Calu3 (cell line): ENCODE measurements at regions not wholly inside any gene's neighbourhood (a gene's known extent, or its start where the extent isn't known, plus 50 kb on each side); places are given as distances from the start of the nearest gene placed in this dataset.

Experiments used
- BruUV-seq: library from RNA; stranded (reverse); fragments of 400-500 nt; replicated peaks from 2 replicates; lab custom pipeline; 2021; lab: Mats Ljungman, UMichigan
- CTCF ChIA-PET: fragments of 300-600 bp; sonication (Branson Sonifier 250); formaldehyde crosslinking; loops from one replicate; lab custom pipeline; 2022; ENCODE audit warnings: antibody characterized with exemption; lab: Charles Lee
- DNase-seq: peaks from one replicate; pipeline ENCODE4 v3.0.0; 2022
- H3K27ac Mint-ChIP-seq: one replicate; pipeline ENCODE4 v1.8.0; 2022; ENCODE audit warnings: mixed read lengths; ENCODE audit not compliant: unreplicated experiment
- H3K27me3 Mint-ChIP-seq: one replicate; pipeline ENCODE4 v1.8.0; 2022; ENCODE audit warnings: mixed read lengths; ENCODE audit not compliant: unreplicated experiment
- H3K36me3 Mint-ChIP-seq: one replicate; pipeline ENCODE4 v1.8.0; 2022; ENCODE audit warnings: mild to moderate bottlenecking, moderate library complexity, mixed read lengths; ENCODE audit not compliant: insufficient read depth, unreplicated experiment
- H3K4me1 Mint-ChIP-seq: one replicate; pipeline ENCODE4 v1.8.0; 2022; ENCODE audit warnings: mild to moderate bottlenecking, low read depth, mixed read lengths; ENCODE audit not compliant: unreplicated experiment
- H3K4me3 Mint-ChIP-seq: one replicate; pipeline ENCODE4 v1.8.0; 2022; ENCODE audit warnings: mild to moderate bottlenecking, low read depth, moderate library complexity, mixed read lengths; ENCODE audit not compliant: unreplicated experiment
- H3K9me3 Mint-ChIP-seq: one replicate; pipeline ENCODE4 v1.8.0; 2022; ENCODE audit warnings: low read depth, mixed read lengths; ENCODE audit not compliant: unreplicated experiment
- intact Hi-C: fragments of 100-400 bp; cut with micrococcal nuclease; formaldehyde crosslinking; loops from one replicate; pipeline ENCODE4 v1.10.0; 2022; ENCODE audit not compliant: unreplicated experiment
- TF ChIP-seq, protein P1 (sequence below): fragments of 200-600 bp; IDR thresholded peaks from one replicate; pipeline ENCODE4 v1.8.0; 2022; ENCODE audit warnings: antibody characterized with exemption; ENCODE audit not compliant: unreplicated experiment

- DNase-seq: no peak
- CTCF ChIA-PET: interaction anchor here (0.9 kb wide), 1 partner anchor 19 kb away, joined by 4 read pairs; no protein-coding TSS in a partner anchor
- no peak overlapping the region for H3K4me3 Mint-ChIP-seq
These were observed 173.2 kb upstream of the HMGA2 start for GRCh38 chr12:65651060-65651459.

GRCh38 chr12:65653321-65653720 lies 171.0 kb upstream of the HMGA2 start:
- Mint-ChIP-seq H3K27me3 (no peaks in the 10 kb centered on the region), H3K4me1 (peaks cover 86% of the 10 kb centered on the region), H3K4me3 (no peak overlapping the region), H3K27ac (peak overlapping the region; percentile 73), H3K9me3 (peaks cover 6% of the 10 kb centered on the region), H3K36me3 (peaks cover 15% of the 10 kb centered on the region)
- DNase-seq: no peak
- TF ChIP-seq, protein P1, sequence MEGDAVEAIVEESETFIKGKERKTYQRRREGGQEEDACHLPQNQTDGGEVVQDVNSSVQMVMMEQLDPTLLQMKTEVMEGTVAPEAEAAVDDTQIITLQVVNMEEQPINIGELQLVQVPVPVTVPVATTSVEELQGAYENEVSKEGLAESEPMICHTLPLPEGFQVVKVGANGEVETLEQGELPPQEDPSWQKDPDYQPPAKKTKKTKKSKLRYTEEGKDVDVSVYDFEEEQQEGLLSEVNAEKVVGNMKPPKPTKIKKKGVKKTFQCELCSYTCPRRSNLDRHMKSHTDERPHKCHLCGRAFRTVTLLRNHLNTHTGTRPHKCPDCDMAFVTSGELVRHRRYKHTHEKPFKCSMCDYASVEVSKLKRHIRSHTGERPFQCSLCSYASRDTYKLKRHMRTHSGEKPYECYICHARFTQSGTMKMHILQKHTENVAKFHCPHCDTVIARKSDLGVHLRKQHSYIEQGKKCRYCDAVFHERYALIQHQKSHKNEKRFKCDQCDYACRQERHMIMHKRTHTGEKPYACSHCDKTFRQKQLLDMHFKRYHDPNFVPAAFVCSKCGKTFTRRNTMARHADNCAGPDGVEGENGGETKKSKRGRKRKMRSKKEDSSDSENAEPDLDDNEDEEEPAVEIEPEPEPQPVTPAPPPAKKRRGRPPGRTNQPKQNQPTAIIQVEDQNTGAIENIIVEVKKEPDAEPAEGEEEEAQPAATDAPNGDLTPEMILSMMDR: no peak
- intact Hi-C loops: no loop called here
- BruUV-seq: no TSS peak
- CTCF ChIA-PET: no interaction called here

More at GRCh38 chr12:65651060-65651459, 173.2 kb upstream of the HMGA2 start:
- BruUV-seq: no TSS peak
- intact Hi-C loops: no loop called here
- Mint-ChIP-seq H3K4me1 (peaks cover 74% of the 10 kb centered on the region), H3K27ac (peak overlapping the region; percentile 40), H3K9me3 (peaks cover 6% of the 10 kb centered on the region), H3K36me3 (peaks cover 15% of the 10 kb centered on the region), H3K27me3 (no peaks in the 10 kb centered on the region)
- TF ChIP-seq, protein P1: no peak

- Mint-ChIP-seq H3K27me3 (no peaks in the 10 kb centered on the region), H3K27ac (peak overlapping the region; percentile 73), H3K4me1 (peaks cover 86% of the 10 kb centered on the region), H3K9me3 (peaks cover 7% of the 10 kb centered on the region), H3K36me3 (peaks cover 11% of the 10 kb centered on the region), H3K4me3 (no peak overlapping the region)
- intact Hi-C loops: no loop called here
- TF ChIP-seq, protein P1: no peak
- BruUV-seq: no TSS peak
- CTCF ChIA-PET: no interaction called here
- no peak for DNase-seq
These were observed 170.2 kb upstream of the HMGA2 start for GRCh38 chr12:65653946-65654629.

DNA sequence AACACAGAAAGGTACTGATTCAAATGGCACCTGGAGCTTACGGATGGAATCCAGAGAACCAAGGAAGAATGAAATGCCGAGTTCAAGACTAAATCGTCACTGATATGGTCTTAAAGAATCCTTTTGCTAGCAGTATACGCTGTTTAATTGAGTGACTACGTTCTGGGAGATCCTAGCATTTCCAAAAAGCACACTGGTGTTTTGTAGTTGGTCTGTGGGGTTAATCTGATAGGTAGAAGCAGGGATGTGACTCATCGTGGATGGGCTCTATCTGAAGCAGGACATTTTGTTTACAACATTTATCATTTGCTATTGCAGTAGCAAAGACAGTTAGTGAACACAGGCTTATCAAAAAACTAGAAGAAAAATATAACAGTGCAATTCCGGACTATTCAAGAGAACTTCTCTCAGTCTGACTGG lies 169.2 kb upstream of the HMGA2 start:
- TF ChIP-seq, protein P1: no peak
- intact Hi-C loops: no loop called here
- Mint-ChIP-seq H3K4me1 (peaks cover 83% of the 10 kb centered on the region), H3K4me3 (no peak overlapping the region), H3K27ac (peak overlapping the region; percentile 67), H3K9me3 (peaks cover 13% of the 10 kb centered on the region), H3K36me3 (peaks cover 4% of the 10 kb centered on the region), H3K27me3 (no peaks in the 10 kb centered on the region)
- CTCF ChIA-PET: no interaction called here
- no peak for DNase-seq
- no TSS peak for BruUV-seq
